ENCODE measurements at regions not wholly inside any gene's neighbourhood (a gene's known extent, or its start where the extent isn't known, plus 50 kb on each side); places are given as distances from the start of the nearest gene placed in this dataset.

DNA sequence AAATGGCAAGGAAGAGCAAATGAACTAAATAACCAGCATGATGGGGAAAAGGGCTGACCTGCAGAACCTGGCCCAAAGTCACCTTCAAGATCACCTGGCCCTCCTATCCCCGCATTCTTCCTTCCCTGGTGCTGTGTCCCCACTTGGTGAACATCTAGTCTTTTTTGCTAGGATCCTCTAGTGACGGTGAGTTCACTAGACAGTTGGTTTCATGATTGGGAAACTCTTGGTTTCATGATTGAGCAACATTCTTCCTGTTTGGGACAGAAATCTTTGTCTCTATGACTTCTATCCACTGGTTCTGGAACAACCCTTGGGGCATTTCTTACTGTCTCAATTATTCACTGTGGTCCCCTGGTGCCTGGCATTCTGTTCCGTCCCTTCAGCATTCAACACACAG is 50.2 kb upstream of the DAB2IP start:
- DNase-seq (ENCODE audit: low read depth, low spot score), result no peak

Measured in activated naive CD8-positive, alpha-beta T cell treated with anti-CD3 and anti-CD28 coated beads, Interleukin-2, amount 50 U/mL, for 16 hours (primary cell).